ENCODE measurements at regions not wholly inside any gene's neighbourhood (a gene's known extent, or its start where the extent isn't known, plus 50 kb on each side); places are given as distances from the start of the nearest gene placed in this dataset.

DNA sequence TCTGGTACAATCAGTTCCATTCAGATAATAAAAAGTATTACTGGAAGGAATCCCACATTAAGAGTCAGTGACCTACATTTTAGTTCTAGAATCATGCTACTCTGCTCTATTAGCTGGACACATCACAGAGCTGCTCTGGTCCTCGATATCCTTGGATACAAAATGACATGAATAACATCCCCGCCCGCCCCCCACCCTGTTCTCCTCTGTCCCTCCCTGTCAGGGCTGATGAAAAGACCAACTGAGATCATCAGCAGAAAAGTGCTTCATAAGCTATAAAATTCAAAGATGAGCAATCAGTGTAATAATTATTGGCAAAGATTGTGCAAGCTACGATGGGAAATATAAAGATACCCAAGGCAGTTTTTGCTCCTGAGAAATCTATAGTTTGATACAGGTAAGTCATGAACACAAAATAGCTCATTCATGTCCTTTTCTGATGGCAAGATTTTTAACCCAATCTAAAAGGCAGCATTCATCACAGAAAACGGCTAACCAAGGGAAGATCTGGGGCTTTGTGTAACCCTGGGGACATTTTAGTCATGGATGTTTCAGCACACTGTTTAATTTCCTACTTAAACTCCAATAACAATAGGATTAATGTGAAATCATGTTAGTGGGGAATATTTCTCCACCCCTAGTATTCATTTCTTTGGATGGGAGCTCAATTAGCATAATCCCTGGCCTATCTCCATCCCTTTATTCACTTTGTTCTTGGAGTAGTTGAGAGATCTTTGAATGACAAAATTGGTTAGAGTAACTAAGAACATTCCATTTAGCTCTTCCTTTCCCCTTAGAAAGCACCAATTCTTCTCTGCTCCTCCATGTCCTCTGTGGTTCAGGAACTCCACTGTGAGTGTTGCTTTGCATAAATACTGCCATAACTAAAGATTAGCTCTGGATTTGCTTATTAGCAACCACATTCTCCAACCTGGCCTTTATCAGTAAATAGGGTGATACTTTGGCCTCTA, 459.4 kb upstream of the GRIA1 start (continued):
- TF ChIP-seq, protein P1, sequence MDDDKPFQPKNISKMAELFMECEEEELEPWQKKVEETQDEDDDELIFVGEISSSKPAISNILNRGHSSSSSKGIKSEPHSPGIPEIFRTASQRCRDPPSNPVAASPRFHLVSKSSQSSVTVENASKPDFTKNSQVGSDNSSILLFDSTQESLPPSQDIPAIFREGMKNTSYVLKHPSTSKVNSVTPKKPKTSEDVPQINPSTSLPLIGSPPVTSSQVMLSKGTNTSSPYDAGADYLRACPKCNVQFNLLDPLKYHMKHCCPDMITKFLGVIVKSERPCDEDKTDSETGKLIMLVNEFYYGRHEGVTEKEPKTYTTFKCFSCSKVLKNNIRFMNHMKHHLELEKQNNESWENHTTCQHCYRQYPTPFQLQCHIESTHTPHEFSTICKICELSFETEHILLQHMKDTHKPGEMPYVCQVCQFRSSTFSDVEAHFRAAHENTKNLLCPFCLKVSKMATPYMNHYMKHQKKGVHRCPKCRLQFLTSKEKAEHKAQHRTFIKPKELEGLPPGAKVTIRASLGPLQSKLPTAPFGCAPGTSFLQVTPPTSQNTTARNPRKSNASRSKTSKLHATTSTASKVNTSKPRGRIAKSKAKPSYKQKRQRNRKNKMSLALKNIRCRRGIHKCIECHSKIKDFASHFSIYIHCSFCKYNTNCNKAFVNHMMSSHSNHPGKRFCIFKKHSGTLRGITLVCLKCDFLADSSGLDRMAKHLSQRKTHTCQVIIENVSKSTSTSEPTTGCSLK (tag by site-specific recombination; IDR thresholded peaks at IDR 0.05), result no peak
- TF ChIP-seq ZBTB7A (tag by site-specific recombination; IDR thresholded peaks at IDR 0.05; ENCODE audit: low read depth), result no peak
- TF ChIP-seq ZNF24 (tag by site-specific recombination; IDR thresholded peaks at IDR 0.05), result no peak
- no peak for TF ChIP-seq REST (tag by site-specific recombination; IDR thresholded peaks at IDR 0.05)

DNA sequence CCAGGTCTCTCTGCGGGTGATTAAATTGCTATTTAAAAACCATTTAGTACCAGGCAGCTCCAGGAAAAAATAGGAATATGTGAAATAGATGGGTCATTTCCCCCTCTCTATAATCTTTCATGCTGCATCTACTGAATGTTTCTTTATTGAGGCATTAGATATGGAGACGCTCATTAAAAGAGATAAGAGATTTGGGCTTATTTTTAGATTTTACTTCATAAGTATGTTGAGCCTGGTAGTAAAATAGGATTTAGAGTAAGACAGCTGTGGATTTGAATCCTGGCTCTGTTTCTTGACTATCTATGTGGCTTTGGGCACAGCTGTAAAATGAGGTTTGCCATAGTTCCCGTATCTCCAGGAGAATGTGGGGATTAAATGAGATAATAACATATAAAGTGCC, 451.0 kb upstream of the GRIA1 start:
- ChIA-PET CTCF (no interaction called here), POLR2A (no interaction called here)
- Histone ChIP-seq H3K4me3 (ENCODE audit: low read depth, low read length) (no peak overlapping the region), H3K27ac (ENCODE audit: extremely low read depth, low read depth, low read length) (no peak overlapping the region), H3K36me3 (ENCODE audit: control insufficient read depth in 2 of 2, insufficient read depth in 1 of 2, low read length in 2 of 2) (no peaks in the 10 kb centered on the region), H3K9me3 (ENCODE audit: control insufficient read depth, insufficient read depth, low read depth, low read length) (no peaks in the 10 kb centered on the region), H3K4me1 (ENCODE audit: control insufficient read depth, insufficient read depth, low read length) (no peaks in the 10 kb centered on the region)
- TF ChIP-seq ZBTB17 (tag by site-specific recombination; IDR thresholded peaks at IDR 0.05), result no peak
- TF ChIP-seq ZNF280D (tag by site-specific recombination; IDR thresholded peaks at IDR 0.05), result no peak
- TF ChIP-seq, protein P2, sequence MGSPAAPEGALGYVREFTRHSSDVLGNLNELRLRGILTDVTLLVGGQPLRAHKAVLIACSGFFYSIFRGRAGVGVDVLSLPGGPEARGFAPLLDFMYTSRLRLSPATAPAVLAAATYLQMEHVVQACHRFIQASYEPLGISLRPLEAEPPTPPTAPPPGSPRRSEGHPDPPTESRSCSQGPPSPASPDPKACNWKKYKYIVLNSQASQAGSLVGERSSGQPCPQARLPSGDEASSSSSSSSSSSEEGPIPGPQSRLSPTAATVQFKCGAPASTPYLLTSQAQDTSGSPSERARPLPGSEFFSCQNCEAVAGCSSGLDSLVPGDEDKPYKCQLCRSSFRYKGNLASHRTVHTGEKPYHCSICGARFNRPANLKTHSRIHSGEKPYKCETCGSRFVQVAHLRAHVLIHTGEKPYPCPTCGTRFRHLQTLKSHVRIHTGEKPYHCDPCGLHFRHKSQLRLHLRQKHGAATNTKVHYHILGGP (tag by site-specific recombination; IDR thresholded peaks at IDR 0.05), result no peak
- TF ChIP-seq ZNF549 (tag by site-specific recombination; IDR thresholded peaks at IDR 0.05), result no peak
- TF ChIP-seq OSR2 (tag by site-specific recombination; IDR thresholded peaks at IDR 0.05), result no peak
- no peak for TF ChIP-seq ZNF529 (tag by site-specific recombination; IDR thresholded peaks at IDR 0.05; ENCODE audit: insufficient replicate concordance)
- TF ChIP-seq ZNF621 (tag by site-specific recombination; IDR thresholded peaks at IDR 0.05), result no peak
- TF ChIP-seq WT1 (tag by site-specific recombination; IDR thresholded peaks at IDR 0.05), result no peak
- no peak for TF ChIP-seq YY1 (tag by site-specific recombination; IDR thresholded peaks at IDR 0.05)
- TF ChIP-seq ZNF138 (tag by site-specific recombination; IDR thresholded peaks at IDR 0.05; ENCODE audit: borderline replicate concordance), result no peak
- no peak for TF ChIP-seq OVOL3 (tag by site-specific recombination; IDR thresholded peaks at IDR 0.05)
- TF ChIP-seq ZNF391 (tag by site-specific recombination; IDR thresholded peaks at IDR 0.05; ENCODE audit: borderline replicate concordance, low read depth), result no peak
- no peak for TF ChIP-seq KLF16 (tag by site-specific recombination; IDR thresholded peaks at IDR 0.05)
- TF ChIP-seq BCL11B (tag by site-specific recombination; IDR thresholded peaks at IDR 0.05; ENCODE audit: low read depth), result no peak
- TF ChIP-seq ZNF510 (tag by site-specific recombination; IDR thresholded peaks at IDR 0.05; ENCODE audit: insufficient replicate concordance), result no peak
- no peak for TF ChIP-seq ZNF843 (tag by site-specific recombination; IDR thresholded peaks at IDR 0.05)
